ENCODE measurements at regions not wholly inside any gene's neighbourhood (a gene's known extent, or its start where the extent isn't known, plus 50 kb on each side); places are given as distances from the start of the nearest gene placed in this dataset.

DNA sequence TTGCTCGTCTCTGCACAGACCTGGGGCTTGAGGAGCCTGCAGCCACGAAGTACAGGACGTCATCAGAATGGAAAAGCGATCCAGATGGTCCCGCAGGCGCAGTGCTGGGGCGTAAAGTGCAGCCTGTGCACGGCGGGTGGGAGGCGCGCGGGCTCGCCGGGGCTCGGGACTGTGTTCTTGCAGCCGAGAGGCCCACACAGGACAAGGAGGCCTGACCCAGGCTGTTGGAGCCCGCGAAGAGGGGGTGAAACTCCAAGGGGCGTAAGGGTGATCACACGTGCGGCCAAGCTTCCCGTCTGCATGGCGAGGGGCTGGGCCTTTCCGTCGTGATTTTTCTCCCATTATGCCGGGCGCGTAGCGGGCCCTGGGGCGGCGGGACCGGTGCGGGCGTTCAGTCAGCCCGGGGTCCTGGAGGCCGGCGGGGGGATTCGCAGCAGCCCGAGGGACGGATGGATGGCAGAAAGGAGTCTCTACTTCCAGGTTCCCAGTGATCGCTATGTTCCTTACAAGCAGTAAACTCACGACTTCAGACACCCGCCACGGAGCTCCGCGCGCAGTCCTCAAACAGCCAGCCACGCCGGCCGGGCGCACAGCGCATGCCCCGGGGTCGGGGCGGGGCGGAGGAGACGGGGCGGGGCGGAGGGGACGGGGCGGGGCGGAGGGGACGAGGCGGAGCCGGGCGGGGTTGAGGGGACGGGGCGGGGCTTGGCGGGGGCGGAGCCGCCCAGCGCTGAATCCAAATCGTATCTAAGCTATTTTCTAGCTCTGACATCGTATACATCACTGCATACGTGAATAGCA is 141.0 kb upstream of the KCNJ18 start (continued):
- 0 out of 2 replicates have a peak, but pooled peaks have one; percentile 51 for TF ChIP-seq ZNF843 (tag by site-specific recombination; IDR thresholded peaks at IDR 0.05)
- TF ChIP-seq ZNF610 (tag by site-specific recombination; IDR thresholded peaks at IDR 0.05; ENCODE audit: borderline replicate concordance): no peak
- TF ChIP-seq ZNF266 (tag by site-specific recombination; IDR thresholded peaks at IDR 0.05; ENCODE audit: low read depth): no peak
- TF ChIP-seq, protein P1, sequence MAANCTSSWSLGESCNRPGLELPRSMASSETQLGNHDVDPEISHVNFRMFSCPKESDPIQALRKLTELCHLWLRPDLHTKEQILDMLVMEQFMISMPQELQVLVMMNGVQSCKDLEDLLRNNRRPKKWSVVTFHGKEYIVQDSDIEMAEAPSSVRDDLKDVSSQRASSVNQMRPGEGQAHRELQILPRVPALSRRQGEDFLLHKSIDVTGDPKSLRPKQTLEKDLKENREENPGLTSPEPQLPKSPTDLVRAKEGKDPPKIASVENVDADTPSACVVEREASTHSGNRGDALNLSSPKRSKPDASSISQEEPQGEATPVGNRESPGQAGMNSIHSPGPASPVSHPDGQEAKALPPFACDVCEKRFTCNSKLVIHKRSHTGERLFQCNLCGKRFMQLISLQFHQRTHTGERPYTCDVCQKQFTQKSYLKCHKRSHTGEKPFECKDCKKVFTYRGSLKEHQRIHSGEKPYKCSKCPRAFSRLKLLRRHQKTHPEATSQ (tag by site-specific recombination; IDR thresholded peaks at IDR 0.05): no peak
- no peak for TF ChIP-seq ZNF596 (tag by site-specific recombination; IDR thresholded peaks at IDR 0.05)
- TF ChIP-seq, protein P2, sequence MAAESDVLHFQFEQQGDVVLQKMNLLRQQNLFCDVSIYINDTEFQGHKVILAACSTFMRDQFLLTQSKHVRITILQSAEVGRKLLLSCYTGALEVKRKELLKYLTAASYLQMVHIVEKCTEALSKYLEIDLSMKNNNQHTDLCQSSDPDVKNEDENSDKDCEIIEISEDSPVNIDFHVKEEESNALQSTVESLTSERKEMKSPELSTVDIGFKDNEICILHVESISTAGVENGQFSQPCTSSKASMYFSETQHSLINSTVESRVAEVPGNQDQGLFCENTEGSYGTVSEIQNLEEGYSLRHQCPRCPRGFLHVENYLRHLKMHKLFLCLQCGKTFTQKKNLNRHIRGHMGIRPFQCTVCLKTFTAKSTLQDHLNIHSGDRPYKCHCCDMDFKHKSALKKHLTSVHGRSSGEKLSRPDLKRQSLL (tag by site-specific recombination; IDR thresholded peaks at IDR 0.05): no peak
- TF ChIP-seq YY2 (tag by site-specific recombination; IDR thresholded peaks at IDR 0.05): no peak
- TF ChIP-seq ZBTB8A (tag by site-specific recombination; IDR thresholded peaks at IDR 0.05): peak; percentile 97
- no peak for TF ChIP-seq ZNF530 (tag by site-specific recombination; IDR thresholded peaks at IDR 0.05; ENCODE audit: low read depth)
- no peak for TF ChIP-seq ZNF394 (tag by site-specific recombination; IDR thresholded peaks at IDR 0.05; ENCODE audit: borderline replicate concordance)
- no peak for TF ChIP-seq FEZF1 (tag by site-specific recombination; IDR thresholded peaks at IDR 0.05)
- no peak for TF ChIP-seq ZNF416 (tag by site-specific recombination; IDR thresholded peaks at IDR 0.05)
- no peak for TF ChIP-seq ZNF621 (tag by site-specific recombination; IDR thresholded peaks at IDR 0.05)
- no peak for TF ChIP-seq ZNF529 (tag by site-specific recombination; IDR thresholded peaks at IDR 0.05; ENCODE audit: insufficient replicate concordance)
- TF ChIP-seq, protein P3, sequence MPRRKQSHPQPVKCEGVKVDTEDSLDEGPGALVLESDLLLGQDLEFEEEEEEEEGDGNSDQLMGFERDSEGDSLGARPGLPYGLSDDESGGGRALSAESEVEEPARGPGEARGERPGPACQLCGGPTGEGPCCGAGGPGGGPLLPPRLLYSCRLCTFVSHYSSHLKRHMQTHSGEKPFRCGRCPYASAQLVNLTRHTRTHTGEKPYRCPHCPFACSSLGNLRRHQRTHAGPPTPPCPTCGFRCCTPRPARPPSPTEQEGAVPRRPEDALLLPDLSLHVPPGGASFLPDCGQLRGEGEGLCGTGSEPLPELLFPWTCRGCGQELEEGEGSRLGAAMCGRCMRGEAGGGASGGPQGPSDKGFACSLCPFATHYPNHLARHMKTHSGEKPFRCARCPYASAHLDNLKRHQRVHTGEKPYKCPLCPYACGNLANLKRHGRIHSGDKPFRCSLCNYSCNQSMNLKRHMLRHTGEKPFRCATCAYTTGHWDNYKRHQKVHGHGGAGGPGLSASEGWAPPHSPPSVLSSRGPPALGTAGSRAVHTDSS (tag by site-specific recombination; IDR thresholded peaks at IDR 0.05): no peak
- TF ChIP-seq ZNF76 (tag by site-specific recombination; IDR thresholded peaks at IDR 0.05; ENCODE audit: borderline replicate concordance, low read depth): peak; percentile 57; the same call in 1 of the 2 replicates
- no peak for TF ChIP-seq ZNF366 (tag by site-specific recombination; conservative IDR thresholded peaks at IDR 0.05)
- no peak for TF ChIP-seq ZNF292 (tag by site-specific recombination; IDR thresholded peaks at IDR 0.05; ENCODE audit: borderline replicate concordance, low read depth)
- TF ChIP-seq, protein P4, sequence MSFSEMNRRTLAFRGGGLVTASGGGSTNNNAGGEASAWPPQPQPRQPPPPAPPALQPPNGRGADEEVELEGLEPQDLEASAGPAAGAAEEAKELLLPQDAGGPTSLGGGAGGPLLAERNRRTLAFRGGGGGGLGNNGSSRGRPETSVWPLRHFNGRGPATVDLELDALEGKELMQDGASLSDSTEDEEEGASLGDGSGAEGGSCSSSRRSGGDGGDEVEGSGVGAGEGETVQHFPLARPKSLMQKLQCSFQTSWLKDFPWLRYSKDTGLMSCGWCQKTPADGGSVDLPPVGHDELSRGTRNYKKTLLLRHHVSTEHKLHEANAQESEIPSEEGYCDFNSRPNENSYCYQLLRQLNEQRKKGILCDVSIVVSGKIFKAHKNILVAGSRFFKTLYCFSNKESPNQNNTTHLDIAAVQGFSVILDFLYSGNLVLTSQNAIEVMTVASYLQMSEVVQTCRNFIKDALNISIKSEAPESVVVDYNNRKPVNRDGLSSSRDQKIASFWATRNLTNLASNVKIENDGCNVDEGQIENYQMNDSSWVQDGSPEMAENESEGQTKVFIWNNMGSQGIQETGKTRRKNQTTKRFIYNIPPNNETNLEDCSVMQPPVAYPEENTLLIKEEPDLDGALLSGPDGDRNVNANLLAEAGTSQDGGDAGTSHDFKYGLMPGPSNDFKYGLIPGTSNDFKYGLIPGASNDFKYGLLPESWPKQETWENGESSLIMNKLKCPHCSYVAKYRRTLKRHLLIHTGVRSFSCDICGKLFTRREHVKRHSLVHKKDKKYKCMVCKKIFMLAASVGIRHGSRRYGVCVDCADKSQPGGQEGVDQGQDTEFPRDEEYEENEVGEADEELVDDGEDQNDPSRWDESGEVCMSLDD (tag by site-specific recombination; IDR thresholded peaks at IDR 0.05): no peak
- TF ChIP-seq ZNF707 (tag by site-specific recombination; IDR thresholded peaks at IDR 0.05): peak; percentile 18; the same call in 1 of the 2 replicates
- TF ChIP-seq, protein P5, sequence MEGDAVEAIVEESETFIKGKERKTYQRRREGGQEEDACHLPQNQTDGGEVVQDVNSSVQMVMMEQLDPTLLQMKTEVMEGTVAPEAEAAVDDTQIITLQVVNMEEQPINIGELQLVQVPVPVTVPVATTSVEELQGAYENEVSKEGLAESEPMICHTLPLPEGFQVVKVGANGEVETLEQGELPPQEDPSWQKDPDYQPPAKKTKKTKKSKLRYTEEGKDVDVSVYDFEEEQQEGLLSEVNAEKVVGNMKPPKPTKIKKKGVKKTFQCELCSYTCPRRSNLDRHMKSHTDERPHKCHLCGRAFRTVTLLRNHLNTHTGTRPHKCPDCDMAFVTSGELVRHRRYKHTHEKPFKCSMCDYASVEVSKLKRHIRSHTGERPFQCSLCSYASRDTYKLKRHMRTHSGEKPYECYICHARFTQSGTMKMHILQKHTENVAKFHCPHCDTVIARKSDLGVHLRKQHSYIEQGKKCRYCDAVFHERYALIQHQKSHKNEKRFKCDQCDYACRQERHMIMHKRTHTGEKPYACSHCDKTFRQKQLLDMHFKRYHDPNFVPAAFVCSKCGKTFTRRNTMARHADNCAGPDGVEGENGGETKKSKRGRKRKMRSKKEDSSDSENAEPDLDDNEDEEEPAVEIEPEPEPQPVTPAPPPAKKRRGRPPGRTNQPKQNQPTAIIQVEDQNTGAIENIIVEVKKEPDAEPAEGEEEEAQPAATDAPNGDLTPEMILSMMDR (tag by site-specific recombination; IDR thresholded peaks at IDR 0.05): no peak
- TF ChIP-seq ZNF24 (tag by site-specific recombination; IDR thresholded peaks at IDR 0.05): peak; percentile 62; the same call in 1 of the 2 replicates
- 0 out of 2 replicates have a peak, but pooled peaks have one; percentile 12 for TF ChIP-seq ZNF18 (tag by site-specific recombination; IDR thresholded peaks at IDR 0.05)
- TF ChIP-seq INSM2 (tag by site-specific recombination; IDR thresholded peaks at IDR 0.05): no peak; the same call in 1 of the 2 replicates

Measured in HEK293 (cell line).